RCC 7860 (cell line): ENCODE measurements at regions not wholly inside any gene's neighbourhood (a gene's known extent, or its start where the extent isn't known, plus 50 kb on each side); places are given as distances from the start of the nearest gene placed in this dataset.

ENCODE experiments used
- DNase-seq: peaks from one replicate; pipeline ENCODE4 v3.0.0-alpha.2; 2015; ENCODE audit warnings: low spot score
- FAIRE-seq: peaks from 2 replicates; lab custom pipeline; 2012; peaks lifted over from hg19 to GRCh38; lab: Jason Lieb, UNC

DNA sequence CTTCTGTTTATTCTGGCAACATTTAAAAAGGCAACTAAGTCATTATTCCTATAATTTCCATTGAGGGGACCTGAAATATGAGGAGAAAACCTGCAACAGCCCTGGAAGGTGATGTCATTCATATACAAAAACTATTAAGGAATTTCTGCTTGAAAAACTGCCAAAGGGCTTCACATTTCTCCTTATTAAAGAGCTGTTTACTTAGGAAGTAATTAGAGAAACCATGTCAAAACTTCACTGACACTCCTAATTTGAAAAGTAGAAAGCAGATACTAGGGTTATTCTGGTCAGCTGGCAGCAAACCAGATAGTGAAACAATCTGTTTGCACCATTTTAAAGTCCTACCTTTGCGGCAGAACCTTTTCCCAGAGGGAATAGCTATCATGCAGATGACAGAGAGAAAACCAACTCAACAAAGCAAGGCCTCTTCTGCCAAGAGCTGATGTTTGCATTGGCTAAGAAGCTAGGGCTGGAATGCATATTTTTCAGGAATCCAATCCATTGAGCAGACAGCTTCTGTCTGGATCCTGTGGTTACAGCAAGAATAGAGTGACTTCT is 592.2 kb upstream of the SYT4 start:
- DNase-seq (no peak), FAIRE-seq (no peak)

DNA sequence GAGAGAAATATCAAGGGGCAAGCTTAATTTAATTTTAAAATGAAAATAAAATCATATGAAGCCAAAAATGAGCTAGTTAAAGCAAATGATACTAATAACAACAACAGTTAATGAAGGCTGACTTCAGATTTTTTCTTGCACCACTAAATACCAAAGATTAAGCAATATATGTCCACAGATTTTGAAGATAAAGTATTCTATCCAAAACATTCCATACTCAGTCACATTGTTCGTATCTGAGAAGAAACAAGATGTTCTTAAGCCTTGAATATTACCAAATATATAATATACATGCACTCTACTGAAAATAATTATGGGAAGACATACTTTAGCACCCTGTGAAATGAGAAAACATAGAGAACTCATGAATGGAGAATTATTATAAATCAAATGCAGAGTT is 593.3 kb upstream of the SYT4 start:
- DNase-seq, result no peak
- FAIRE-seq, result no peak

DNA sequence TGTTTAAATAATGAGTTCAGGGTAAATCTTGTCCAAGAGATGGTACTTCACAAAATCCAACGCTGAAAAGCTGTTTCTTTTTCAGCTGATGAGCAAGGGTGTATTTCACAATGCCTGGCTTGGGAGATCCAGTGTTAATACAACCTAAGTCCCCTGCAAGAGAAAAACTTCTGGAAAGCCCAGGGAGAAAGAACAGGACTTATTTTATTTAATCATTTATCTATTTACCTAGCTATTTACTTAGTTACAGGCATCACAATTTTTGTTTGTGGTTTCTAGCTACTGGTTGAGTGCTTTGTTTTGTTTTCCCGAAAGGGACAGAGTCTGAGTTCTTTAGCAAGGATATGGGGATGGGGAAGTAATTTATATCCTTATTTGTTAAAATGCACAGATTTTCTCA is 598.2 kb upstream of the SYT4 start:
- no peak for DNase-seq
- no peak for FAIRE-seq

DNA sequence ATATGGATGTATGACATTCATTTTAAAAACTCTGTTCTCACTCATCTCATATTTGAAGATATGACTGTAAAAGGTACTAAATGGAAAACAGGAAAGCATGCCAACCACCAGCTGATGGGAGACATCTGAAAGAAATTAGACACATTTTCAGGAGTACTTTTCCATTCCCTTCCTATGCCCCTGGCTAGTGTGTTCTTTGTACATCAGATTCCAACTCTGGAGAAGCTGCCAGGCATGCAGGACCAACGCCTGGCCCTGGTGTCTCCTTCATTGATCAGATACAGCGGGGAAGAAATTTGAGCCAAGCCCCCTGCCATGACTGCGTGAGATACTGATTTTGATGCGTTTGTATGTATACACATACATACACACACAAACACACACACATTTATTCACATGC is 599.0 kb upstream of the SYT4 start:
- no peak for FAIRE-seq
- DNase-seq, result no peak

DNA sequence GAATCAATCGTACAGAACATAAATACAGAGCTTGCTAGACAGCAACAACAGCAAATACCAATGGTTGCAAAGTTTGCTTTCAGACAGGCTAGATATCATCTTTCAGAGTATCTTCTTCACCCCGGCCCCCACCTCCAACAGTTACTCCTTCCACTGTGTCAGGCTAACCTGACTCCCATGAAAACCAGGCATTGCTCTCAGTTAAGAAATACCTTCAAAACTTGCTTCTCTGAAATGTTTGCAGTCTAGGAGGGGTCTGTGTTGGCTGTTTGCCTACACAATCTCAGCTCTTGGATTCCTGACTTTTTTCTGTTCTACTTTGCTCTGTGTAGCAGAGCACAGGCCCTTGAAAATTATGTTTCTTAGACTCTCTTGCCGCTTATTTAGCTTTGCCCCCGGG is 599.5 kb upstream of the SYT4 start:
- no peak for FAIRE-seq
- no peak for DNase-seq

DNA sequence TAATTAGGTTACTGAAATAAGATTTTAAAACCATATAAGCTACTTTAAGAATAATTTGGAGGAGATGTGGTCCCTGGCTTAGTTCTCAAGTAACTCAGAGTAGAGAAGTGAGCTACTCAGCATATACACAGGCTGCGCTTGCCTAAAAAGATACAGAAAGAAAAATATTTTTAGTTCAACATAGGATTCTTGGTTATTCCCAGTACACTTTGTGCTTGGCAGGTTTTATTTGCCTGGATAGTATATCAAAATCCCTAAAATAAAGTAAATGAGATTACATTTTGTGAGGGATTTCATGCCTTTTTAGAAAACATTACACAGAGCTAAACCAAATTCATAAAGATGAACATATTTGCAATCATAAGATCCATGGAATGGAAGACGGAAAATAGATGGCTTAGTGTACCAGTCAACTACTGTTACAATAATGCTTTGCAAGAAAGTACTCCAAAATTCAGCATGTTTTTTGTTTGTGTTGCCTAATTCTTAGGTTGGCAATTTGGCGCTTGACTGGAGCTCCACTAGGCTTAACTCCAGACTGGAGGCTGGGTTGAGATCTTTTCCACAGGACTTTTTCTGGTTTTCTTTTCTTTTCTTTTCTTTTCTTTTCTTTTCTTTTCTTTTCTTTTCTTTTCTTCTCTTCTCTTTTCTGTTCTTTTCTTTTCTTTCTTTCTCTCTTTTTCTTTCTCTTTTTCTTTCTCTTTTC is 600.5 kb upstream of the SYT4 start:
- DNase-seq, result no peak

DNA sequence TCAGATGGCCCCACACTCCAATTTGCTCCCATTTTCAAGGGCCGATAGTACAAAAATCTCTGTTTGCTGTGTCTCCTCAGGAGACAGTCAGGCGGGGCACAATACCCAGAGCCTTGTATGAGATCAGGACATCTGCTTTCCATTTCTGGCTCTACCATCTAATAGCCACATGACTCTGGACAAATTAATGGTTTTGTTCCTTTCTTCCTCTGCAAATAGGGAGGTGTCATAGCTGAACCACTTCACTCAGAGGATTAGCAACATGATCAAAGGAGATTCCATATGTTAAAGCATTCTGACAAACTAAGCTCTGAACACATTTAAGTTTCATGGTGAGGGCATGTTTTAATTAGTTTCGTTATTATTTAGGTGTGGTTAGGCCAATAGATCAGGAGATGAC is 602.1 kb upstream of the SYT4 start:
- DNase-seq (no peak), FAIRE-seq (no peak)

More for the DNA sequence above, 600.5 kb upstream of the SYT4 start:
- no peak for FAIRE-seq

DNA sequence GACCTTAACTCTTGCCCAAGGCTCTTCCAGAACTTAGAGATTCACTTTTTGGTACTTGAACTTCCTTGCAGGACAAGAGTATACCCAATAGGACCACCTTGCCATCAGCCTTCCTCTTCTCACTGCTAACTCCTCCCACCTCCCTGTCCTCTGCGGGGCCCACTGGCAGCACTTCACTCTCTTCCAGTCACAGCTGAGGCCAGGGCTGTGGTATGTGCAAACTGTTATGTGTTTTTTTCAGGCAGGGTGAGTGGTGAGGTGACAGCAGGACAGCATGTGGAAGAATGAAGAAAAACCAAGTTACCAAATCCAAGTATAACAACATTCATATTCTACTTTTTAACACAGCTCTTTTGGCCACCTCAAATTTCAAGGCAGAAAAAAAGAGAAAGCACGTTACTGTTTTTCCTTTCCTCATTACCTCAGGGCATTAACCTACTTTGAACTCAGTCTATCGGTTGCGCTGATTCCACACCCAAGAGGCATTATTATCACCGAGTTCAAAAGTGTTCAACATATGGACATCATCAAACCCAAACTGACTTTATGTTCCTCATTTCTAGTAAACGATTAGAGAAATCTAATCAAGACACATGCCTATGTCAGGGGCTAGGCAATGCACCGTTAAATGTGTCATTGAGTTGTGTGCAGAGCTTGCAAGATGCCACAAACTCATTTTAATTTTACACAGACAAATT is 605.2 kb upstream of the SYT4 start:
- DNase-seq (no peak), FAIRE-seq (no peak)

DNA sequence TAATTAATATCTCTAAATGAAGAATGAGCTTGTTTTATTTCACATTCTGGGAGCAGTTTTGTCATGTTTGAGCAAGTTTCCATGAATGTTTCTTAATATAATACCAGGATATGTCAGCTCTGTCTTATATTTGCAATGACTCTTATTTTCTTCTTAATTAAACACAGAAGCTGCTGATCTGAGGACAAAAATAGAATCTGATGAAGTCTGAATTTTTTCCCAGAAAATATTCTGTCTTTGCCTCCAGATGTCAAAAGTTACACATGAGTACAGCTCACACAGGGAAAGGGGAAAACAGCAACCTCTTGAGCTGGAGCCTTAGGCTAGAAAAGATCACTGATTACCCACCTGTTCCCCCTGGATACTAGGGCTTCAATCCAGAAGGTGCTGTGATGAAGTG is 606.6 kb upstream of the SYT4 start:
- DNase-seq (no peak), FAIRE-seq (no peak)

DNA sequence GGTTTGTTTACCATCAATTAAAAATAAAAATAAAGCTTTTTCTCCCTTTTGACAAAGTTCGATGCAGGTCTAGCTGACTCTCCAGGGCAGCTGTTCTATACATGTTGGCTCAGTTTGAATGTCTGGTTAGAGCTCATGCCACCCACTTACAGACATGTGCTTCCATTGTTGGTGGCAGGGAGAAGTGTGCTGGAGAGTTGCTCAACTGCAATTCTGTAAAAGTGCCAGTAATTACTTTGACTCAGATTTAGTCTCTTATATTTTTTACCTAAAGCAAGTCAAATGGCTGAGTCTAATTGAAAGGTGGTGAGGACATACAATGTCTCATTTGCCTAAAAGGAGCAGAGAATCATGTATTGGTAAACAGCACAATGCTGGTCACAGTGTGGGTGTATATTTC is 609.1 kb upstream of the SYT4 start:
- no peak for FAIRE-seq
- no peak for DNase-seq

DNA sequence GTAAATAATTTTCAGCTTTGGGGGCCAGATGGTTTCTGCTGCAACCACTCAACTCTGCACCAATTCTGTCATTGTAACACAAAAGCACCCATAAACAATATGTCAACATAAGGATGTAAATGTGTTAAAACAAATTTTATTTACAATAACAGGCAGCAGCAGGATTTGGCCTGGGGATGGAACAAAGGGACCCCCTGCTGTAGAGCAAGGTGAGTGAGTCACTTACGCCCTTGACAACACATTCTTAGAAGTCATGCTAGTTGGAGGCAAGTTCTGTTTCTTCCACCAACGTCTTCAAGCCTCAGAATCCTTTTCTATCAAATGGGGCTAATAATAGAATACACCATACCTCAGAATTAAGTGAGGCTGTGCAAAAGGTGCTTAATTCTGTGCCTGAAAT is 610.2 kb upstream of the SYT4 start:
- FAIRE-seq (no peak), DNase-seq (no peak)

DNA sequence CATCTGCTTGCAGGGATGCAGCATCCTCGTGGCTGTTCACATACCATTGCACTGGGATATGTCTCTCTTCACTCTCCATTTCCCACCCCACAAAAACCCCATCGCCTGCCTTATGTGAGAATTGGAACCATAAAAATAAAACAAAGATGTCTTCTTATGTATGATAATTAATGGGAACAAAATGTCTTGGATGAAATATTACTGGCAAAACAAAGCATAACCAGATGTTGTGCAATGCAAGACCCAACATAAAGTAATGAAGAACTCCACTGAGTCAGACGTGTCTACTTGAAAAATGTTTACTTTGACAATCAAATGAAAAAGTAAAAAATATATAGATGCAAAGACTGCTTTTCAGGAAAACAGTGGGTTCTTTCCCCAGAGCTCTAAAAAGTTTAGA is 611.3 kb upstream of the SYT4 start:
- no peak for FAIRE-seq
- no peak for DNase-seq

DNA sequence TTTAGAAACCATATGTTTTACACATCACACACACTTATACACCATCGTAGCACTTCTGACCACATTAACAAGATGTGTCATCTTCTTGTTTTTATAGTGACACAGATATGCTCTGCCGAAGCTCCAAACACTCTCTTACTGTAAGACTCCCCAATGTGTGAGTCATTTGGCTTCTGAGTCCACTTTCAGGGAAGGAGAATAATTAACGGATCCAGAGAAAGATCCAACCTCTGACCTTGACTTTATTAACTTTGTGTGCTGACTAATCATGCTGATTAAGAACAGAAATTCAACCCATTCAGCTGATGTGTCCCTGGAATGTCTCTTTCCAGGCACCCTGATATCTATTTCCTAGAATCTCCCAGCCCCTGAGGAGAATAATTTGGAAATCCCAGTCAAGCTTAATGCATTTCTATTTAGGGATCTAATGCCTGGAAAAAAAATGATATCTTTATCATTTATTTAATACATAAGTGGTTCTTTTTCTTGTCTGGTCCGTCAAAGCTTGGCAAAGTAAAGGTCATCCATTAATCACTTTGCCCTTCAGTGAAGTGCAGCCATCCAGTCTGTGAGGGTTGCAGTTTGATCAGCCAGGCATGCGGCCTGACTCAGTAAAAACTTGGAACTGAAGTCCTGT is 615.8 kb upstream of the SYT4 start:
- DNase-seq (peak; percentile 97), FAIRE-seq (peak; percentile 99)

DNA sequence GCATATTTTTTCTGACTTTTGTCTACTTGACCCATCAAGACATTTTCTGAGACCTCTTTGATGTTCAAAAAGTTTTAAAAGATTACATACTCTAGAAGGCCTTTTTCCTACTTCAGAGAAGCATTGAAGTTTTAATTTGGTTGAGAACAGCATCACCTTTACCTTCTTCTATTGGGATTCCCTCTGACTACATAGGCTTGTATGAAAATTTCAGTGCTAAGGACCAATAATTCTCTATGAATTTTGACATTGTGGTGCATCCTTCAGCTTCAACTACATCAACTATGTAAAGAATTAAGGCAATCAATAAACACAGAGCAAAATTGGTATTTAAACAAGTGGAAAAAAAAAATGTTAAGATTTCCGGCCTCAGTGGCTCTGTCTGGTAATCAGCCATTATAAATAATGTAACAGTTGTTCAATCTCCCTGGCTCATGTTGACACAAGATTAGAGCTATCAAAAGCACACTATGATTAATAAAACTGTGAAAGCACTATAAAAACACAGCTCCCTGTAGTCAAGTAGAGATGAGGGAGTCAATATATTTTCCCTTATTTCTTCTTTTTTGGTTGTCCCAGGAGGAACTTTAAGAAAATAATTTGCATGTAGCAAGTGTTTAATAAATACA is 627.0 kb upstream of the SYT4 start:
- FAIRE-seq (no peak), DNase-seq (no peak)

DNA sequence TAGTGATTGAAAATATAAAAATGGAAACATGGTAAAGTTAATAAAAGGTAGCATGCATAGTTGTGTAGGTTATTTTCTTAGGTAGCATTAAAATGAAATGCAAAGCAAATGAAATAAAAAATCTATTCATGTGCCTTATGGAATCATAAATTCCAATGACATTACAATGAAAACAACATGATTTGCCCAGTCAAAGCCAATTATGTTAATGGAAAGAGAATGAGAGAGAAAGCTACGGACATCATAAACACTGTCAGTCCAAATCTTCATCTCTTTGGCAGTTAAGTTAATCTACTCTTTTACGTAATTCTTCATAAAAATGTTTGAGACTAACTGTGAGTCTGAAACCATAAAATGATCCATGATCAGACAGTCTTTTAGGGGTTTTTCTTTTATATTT is 636.7 kb upstream of the SYT4 start:
- DNase-seq (no peak), FAIRE-seq (no peak)

DNA sequence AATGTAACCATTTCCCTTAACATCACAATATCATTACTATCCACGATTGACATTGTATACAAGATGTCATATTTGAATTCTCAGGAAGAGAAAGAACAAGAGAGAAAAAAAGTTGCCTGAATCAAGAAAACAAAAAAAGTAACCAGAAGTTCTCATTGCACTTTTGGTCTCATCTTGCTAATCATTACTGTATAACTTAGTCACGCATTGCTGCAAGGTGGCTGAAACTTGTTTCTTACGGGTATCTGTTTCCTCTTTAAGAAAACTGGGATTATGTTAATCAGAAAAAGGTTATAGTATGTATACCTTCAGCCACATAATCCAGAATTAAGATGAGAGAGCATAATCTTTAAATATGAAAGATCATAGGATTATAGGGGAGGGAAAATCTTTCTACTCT is 639.7 kb upstream of the SYT4 start:
- FAIRE-seq (no peak), DNase-seq (no peak)

DNA sequence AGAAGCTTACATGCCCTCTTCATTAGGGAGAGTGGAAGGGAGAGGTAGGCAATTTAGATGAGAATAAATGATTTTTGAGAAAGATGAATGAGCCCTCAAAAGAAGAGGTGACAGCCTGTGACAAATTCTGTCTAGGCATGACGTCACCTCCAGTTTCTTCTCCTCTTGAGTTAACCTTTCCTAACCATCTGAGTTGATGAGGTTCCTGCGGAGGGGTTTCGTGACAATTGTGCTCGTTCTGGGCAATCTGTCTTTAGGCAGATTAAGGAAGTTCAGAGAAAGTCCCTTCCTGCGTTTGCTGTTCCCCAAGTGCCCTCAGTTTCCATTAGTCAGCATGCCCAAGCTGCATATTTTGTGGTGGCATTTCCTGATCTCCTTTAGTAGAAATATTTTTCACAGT is 640.2 kb upstream of the SYT4 start:
- FAIRE-seq, result no peak
- no peak for DNase-seq

DNA sequence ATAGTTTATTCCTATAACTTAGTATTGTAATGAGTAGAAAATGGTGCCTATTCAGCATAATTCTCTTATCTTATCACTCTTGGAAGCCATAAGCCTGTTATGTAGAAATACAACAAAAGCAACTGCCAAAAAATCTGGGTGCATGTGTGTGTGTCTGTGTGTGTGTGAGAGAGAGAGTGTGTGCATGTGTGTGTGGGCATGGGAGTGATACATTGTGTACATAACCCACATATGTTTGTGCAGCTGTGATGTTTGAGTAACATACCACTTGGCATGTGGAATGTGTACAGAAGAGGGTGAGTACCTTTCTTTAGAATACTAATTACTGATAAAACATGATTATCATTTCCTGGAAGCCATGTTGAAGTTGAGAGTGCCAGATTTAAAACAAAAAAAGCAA is 642.3 kb upstream of the SYT4 start:
- DNase-seq, result no peak

DNA sequence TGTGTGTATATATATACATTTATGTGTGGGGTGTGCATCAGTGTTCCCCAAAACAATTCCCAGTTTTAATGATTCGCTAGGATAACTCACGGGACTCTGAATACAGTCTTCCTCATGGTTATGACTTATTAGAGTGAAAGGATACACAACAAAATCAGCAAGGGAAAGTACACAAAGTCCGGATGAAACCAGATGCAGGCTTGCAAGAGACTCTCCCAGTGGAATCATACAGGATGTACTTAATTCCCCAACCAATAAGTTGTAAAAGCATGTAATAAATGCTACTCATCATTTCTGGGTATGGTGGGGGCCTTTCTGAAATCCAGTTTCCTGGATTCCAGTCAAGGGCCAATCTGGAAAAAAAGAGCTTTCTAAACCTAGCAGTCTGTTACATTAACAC is 654.1 kb upstream of the SYT4 start:
- DNase-seq (no peak), FAIRE-seq (no peak)

More for the DNA sequence above, 642.3 kb upstream of the SYT4 start:
- FAIRE-seq, result no peak

DNA sequence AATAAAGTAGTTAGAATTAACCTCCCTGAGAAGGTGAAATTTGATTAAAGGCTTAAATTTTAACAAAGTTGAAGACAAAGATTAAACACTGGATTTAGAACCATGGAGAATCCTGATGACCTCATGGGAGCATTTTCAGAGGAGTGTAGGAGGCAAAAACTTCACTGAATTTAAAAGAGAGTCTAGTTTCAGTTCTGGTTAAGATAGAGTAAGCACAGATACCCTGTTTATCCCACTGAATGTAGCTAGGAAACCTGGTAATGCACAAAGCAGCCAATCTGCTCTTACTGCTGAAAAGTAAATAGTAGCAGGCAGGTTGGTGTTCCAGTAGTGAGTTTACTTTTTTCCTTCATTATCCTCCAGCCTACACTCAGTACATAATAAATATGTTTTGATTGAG is 654.9 kb upstream of the SYT4 start:
- FAIRE-seq (peak; percentile 53), DNase-seq (peak; percentile 13)

DNA sequence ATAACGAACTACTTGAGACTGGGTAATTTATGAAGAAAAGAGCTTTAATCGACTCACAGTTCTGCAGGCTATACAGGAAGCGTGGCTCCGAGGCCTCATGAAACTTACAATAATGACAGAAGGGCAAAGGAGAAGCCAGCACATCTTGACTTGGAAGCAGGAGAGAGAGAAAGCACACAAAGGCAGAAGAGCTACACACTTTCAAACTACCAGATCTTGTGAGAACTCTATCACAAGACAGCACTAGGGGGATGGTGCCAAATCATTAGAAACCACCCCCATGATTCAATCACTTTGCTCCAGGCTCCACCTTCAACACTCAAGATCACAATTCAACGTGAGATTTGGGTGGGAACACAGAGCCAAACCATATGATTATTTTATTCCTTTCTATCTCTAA is 655.9 kb upstream of the SYT4 start:
- no peak for FAIRE-seq
- DNase-seq, result no peak

DNA sequence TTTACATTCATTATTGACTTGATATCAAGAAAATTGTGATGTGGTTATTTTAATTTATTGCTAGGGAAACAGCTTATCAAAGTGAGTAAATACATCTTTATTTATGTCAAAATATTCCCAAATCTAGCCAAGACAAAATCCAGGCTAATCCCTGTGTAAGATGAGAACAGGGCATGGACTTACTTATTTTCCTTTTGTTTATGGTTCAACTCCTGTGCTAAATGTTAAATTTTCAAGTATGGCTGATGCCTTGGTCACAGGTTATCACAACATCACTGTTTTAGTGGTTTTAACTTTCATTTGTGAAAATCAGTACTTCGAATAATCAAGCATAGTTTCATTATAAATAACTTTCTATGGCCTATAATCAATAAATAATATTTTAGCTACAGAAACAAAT is 657.0 kb upstream of the SYT4 start:
- no peak for FAIRE-seq
- DNase-seq, result no peak
